GM06990 (cell line): ENCODE measurements at regions not wholly inside any gene's neighbourhood (a gene's known extent, or its start where the extent isn't known, plus 50 kb on each side); places are given as distances from the start of the nearest gene placed in this dataset.

Experiments used
- DNase-seq: peaks from one replicate; pipeline ENCODE4 v3.0.0-alpha.2; 2011; ENCODE audit not compliant: insufficient read length; ENCODE audit errors: extremely low read depth
- H3K27me3 ChIP-seq: replicated peaks from 2 replicates; pipeline ENCODE4 v1.6.0; 2011; ENCODE audit warnings: low read length; ENCODE audit not compliant: control insufficient read depth, insufficient read depth
- H3K36me3 ChIP-seq: 2 replicates; pipeline ENCODE4 v1.5.1; 2011; ENCODE audit warnings: low read length; ENCODE audit not compliant: control insufficient read depth, insufficient read depth
- H3K4me3 ChIP-seq: replicated peaks from 2 replicates; pipeline ENCODE4 v1.5.1; 2011; ENCODE audit warnings: low read depth, mild to moderate bottlenecking, control low read depth, low read length
- CTCF ChIP-seq: IDR thresholded peaks from 2 replicates; pipeline ENCODE4 v1.5.1; 2011; ENCODE audit warnings: low read length, control low read depth, mild to moderate bottlenecking, inconsistent platforms; ENCODE audit not compliant: insufficient read depth, poor library complexity, severe bottlenecking

- DNase-seq: no peak
- Histone ChIP-seq H3K36me3 (no peaks in the 10 kb centered on the region), H3K4me3 (no peak overlapping the region), H3K27me3 (no peaks in the 10 kb centered on the region)
- TF ChIP-seq CTCF: no peak
Observed at GRCh38 chr3:159637883-159638542, 350.6 kb upstream of the IL12A start.

GRCh38 chr3:159640225-159640624, 348.4 kb upstream of the IL12A start:
- Histone ChIP-seq H3K4me3 (no peak overlapping the region), H3K27me3 (no peaks in the 10 kb centered on the region), H3K36me3 (no peaks in the 10 kb centered on the region)
- no peak for TF ChIP-seq CTCF
- no peak for DNase-seq

GRCh38 chr3:159643406-159643805, 345.2 kb upstream of the IL12A start:
- DNase-seq: no peak
- H3K4me3 ChIP-seq: no peak overlapping the region
- H3K27me3 ChIP-seq: no peaks in the 10 kb centered on the region
- no peaks in the 10 kb centered on the region for H3K36me3 ChIP-seq
- TF ChIP-seq CTCF: no peak

- no peak for TF ChIP-seq CTCF
- no peak for DNase-seq
- H3K27me3 ChIP-seq: no peaks in the 10 kb centered on the region
- H3K4me3 ChIP-seq: no peak overlapping the region
- H3K36me3 ChIP-seq: no peaks in the 10 kb centered on the region
Observed at GRCh38 chr3:159645874-159646273, 342.8 kb upstream of the IL12A start.

GRCh38 chr3:159649951-159650350, 338.7 kb upstream of the IL12A start:
- TF ChIP-seq CTCF: no peak
- DNase-seq: no peak
- Histone ChIP-seq H3K4me3 (no peak overlapping the region), H3K36me3 (no peaks in the 10 kb centered on the region), H3K27me3 (no peaks in the 10 kb centered on the region)

- no peak for DNase-seq
- Histone ChIP-seq H3K27me3 (no peaks in the 10 kb centered on the region), H3K36me3 (no peaks in the 10 kb centered on the region), H3K4me3 (no peak overlapping the region)
- no peak for TF ChIP-seq CTCF
Observed at GRCh38 chr3:159650726-159651125, 337.9 kb upstream of the IL12A start.
